ENCODE measurements at regions not wholly inside any gene's neighbourhood (a gene's known extent, or its start where the extent isn't known, plus 50 kb on each side); places are given as distances from the start of the nearest gene placed in this dataset.

- peak; percentile 2 for DNase-seq
Observed at GRCh38 chrX:20515841-20516461, 249.2 kb upstream of the RPS6KA3 start.

- no peak for DNase-seq
Observed at GRCh38 chrX:20514358-20514757, 247.6 kb upstream of the RPS6KA3 start.

GRCh38 chrX:20513185-20513584 lies 246.5 kb upstream of the RPS6KA3 start:
- DNase-seq = no peak

- DNase-seq = no peak
Observed at GRCh38 chrX:20511792-20512191, 245.1 kb upstream of the RPS6KA3 start.

GRCh38 chrX:20507901-20508620 lies 241.4 kb upstream of the RPS6KA3 start:
- no peak for DNase-seq

GRCh38 chrX:20506739-20507138 lies 240.0 kb upstream of the RPS6KA3 start:
- no peak for DNase-seq

- no peak for DNase-seq
Observed at GRCh38 chrX:20500949-20501348, 234.2 kb upstream of the RPS6KA3 start.

- DNase-seq = no peak
Observed at GRCh38 chrX:20500171-20500865, 233.6 kb upstream of the RPS6KA3 start.

GRCh38 chrX:20499763-20500162 lies 233.1 kb upstream of the RPS6KA3 start:
- DNase-seq = no peak

GRCh38 chrX:20498851-20499635 lies 232.3 kb upstream of the RPS6KA3 start:
- no peak for DNase-seq

GRCh38 chrX:20495575-20495974 lies 228.9 kb upstream of the RPS6KA3 start:
- DNase-seq = no peak

- no peak for DNase-seq
Observed at GRCh38 chrX:20488473-20488872, 221.8 kb upstream of the RPS6KA3 start.

- DNase-seq = no peak
Observed at GRCh38 chrX:20487227-20487626, 220.5 kb upstream of the RPS6KA3 start.

- no peak for DNase-seq
Observed at GRCh38 chrX:20481632-20482031, 214.9 kb upstream of the RPS6KA3 start.

GRCh38 chrX:20479896-20480295 lies 213.2 kb upstream of the RPS6KA3 start:
- no peak for DNase-seq

- no peak for DNase-seq
Observed at GRCh38 chrX:20479048-20479447, 212.3 kb upstream of the RPS6KA3 start.

- no peak for DNase-seq
Observed at GRCh38 chrX:20477836-20478524, 211.3 kb upstream of the RPS6KA3 start.

- no peak for DNase-seq
Observed at GRCh38 chrX:20477219-20477618, 210.5 kb upstream of the RPS6KA3 start.

GRCh38 chrX:20472620-20473258 lies 206.0 kb upstream of the RPS6KA3 start:
- DNase-seq = no peak

- no peak for DNase-seq
Observed at GRCh38 chrX:20472148-20472547, 205.4 kb upstream of the RPS6KA3 start.

GRCh38 chrX:20471483-20471882 lies 204.8 kb upstream of the RPS6KA3 start:
- DNase-seq = no peak
